BLaER1 treated with 17β-estradiol and CSF1 and Interleukin-3, amounts not matched to agents 10 nM and 100 nM (cell line): ENCODE measurements at regions not wholly inside any gene's neighbourhood (a gene's known extent, or its start where the extent isn't known, plus 50 kb on each side); places are given as distances from the start of the nearest gene placed in this dataset.
A peak's percentile ranks its signal among the peaks of the same experiment; 100 is the strongest.

Experiments used
- H3K27ac ChIP-seq, 11 experiments: shearing (Covaris generic); formaldehyde crosslinking; 2 replicates each; pipeline ENCODE4 v1.8.1; 2022
- H3K27me3 ChIP-seq, 11 experiments: shearing (Covaris generic); formaldehyde crosslinking; 2 replicates each; pipeline ENCODE4 v1.8.1; 2022
- H3K36me3 ChIP-seq, 11 experiments: shearing (Covaris generic); formaldehyde crosslinking; 2 replicates each; pipeline ENCODE4 v1.8.1; 2022
- H3K4me1 ChIP-seq, 10 experiments: shearing (Covaris generic); formaldehyde crosslinking; 2 replicates each; pipeline ENCODE4 v1.8.1; 2022
- H3K4me2 ChIP-seq, 11 experiments: shearing (Covaris generic); formaldehyde crosslinking; 2 replicates each; pipeline ENCODE4 v1.8.1; 2022
- H3K4me3 ChIP-seq, 10 experiments: shearing (Covaris generic); formaldehyde crosslinking; 2 replicates each; pipeline ENCODE4 v1.8.1; 2022
- H3K9ac ChIP-seq, 11 experiments: shearing (Covaris generic); formaldehyde crosslinking; 2 replicates each; pipeline ENCODE4 v1.8.1; 2022
- H3K9me3 ChIP-seq, 11 experiments: shearing (Covaris generic); formaldehyde crosslinking; replicated peaks in 1 of 11; 2 replicates each; pipeline ENCODE4 v1.8.1; 2022
- H4K20me1 ChIP-seq, 11 experiments: shearing (Covaris generic); formaldehyde crosslinking; 2 replicates each; pipeline ENCODE4 v1.8.1; 2022
- Cebpa-rat ChIP-seq, 11 experiments: shearing (Covaris generic); IDR thresholded peaks; 2 replicates each; pipeline ENCODE4 v1.8.1; 2022

GRCh38 chr5:38728029-38728428 lies 117.8 kb upstream of the OSMR start:
- H4K20me1 ChIP-seq: no peaks in the 10 kb centered on the region
- H3K9me3 ChIP-seq: no peaks in the 10 kb centered on the region
- H3K4me2 ChIP-seq: no peak overlapping the region
- TF ChIP-seq Cebpa-rat (IDR thresholded peaks at IDR 0.05): no peak
- H3K36me3 ChIP-seq: no peaks in the 10 kb centered on the region
- no peaks in the 10 kb centered on the region for H3K27me3 ChIP-seq
- H3K4me3 ChIP-seq: no peak overlapping the region
- no peak overlapping the region for H3K9ac ChIP-seq
- no peaks in the 10 kb centered on the region for H3K4me1 ChIP-seq
- H3K27ac ChIP-seq: no peak overlapping the region

DNA sequence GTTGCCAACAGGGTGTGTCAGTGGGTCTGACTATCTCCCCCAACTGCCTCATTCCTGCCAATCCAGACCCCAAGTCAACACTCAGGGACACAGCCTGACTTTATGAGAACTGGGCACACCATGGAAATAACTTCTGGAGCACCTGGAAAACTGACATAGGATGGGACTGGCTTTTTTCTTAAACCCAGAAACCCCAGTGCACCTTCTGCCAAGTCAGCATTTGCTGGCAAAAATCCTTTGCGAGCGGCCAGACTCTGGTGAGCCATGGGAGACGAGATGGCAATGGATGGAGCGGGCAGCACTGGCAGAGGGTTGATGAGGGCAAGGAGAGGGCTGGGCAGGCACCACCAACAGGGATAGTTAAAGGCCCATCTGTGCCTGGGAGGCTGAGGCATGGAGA lies 114.4 kb upstream of the OSMR start:
- no peaks in the 10 kb centered on the region for H3K36me3 ChIP-seq
- H3K9ac ChIP-seq: no peak overlapping the region
- H4K20me1 ChIP-seq: no peaks in the 10 kb centered on the region
- no peaks in the 10 kb centered on the region for H3K27me3 ChIP-seq
- no peak overlapping the region for H3K4me3 ChIP-seq
- no peak overlapping the region for H3K4me2 ChIP-seq
- no peaks in the 10 kb centered on the region for H3K9me3 ChIP-seq
- no peaks in the 10 kb centered on the region for H3K4me1 ChIP-seq
- TF ChIP-seq Cebpa-rat (IDR thresholded peaks at IDR 0.05): no peak
- H3K27ac ChIP-seq: no peak overlapping the region

DNA sequence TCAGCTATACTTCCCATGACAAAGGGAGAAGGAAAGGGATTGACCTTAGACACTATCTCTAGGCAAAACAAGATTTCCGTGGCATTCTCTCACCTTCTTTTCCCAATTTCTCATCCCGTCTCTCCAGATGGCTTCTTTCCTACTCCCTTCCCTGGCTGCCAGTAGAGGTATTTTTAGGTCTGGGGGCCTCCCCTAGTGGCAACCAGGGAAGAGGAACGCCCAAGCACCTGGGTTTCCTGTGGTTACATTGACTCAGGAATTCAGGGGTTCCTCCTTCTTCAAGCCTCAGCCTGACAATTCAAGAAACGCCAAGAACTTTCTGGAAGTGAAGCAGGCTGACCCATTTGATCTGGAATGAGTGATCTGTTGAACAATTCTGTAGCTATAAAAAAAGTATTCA lies 111.5 kb upstream of the OSMR start:
- no peak overlapping the region for H3K4me3 ChIP-seq
- H3K4me1 ChIP-seq: peaks cover 0 to 4% (median 0%) of the 10 kb centered on the region in 10 experiments; a peak in 2 of 20 replicates
- H3K9me3 ChIP-seq: no peaks in the 10 kb centered on the region; a peak in 1 of 22 replicates
- H3K27me3 ChIP-seq: no peaks in the 10 kb centered on the region
- no peak overlapping the region for H3K4me2 ChIP-seq
- no peak overlapping the region for H3K27ac ChIP-seq
- H3K9ac ChIP-seq: no peak overlapping the region
- no peaks in the 10 kb centered on the region for H4K20me1 ChIP-seq
- TF ChIP-seq Cebpa-rat (IDR thresholded peaks at IDR 0.05): no peak
- H3K36me3 ChIP-seq: no peaks in the 10 kb centered on the region

GRCh38 chr5:38736089-38736488 lies 109.7 kb upstream of the OSMR start:
- no peak overlapping the region for H3K27ac ChIP-seq
- H3K36me3 ChIP-seq: no peaks in the 10 kb centered on the region
- no peaks in the 10 kb centered on the region for H4K20me1 ChIP-seq
- no peak for TF ChIP-seq Cebpa-rat (IDR thresholded peaks at IDR 0.05)
- H3K4me3 ChIP-seq: no peak overlapping the region
- peaks cover 0 to 9% (median 0%) of the 10 kb centered on the region in 10 experiments; a peak in 2 of 20 replicates for H3K4me1 ChIP-seq
- H3K9ac ChIP-seq: no peak overlapping the region
- H3K4me2 ChIP-seq: no peak overlapping the region
- no peaks in the 10 kb centered on the region; a peak in 1 of 22 replicates for H3K9me3 ChIP-seq
- H3K27me3 ChIP-seq: no peaks in the 10 kb centered on the region

DNA sequence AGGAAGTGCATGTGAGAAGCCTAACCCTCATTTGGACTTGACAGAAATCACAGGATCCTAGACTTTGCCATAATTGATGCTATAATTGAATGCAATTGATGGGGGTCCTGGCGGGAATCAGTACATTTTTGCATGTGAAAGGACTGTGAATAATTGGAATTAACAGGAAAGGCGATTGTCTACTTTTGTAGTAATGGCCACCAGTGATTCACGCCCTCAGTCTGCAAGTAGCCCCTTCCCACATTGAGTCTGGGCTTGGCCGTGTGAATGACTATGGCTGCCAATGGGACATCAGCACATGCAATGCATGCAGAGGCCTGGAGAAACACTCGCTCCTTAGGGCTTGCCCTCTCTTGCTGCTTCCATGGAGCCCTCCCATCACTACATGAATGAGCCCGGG lies 107.8 kb upstream of the OSMR start:
- no peak overlapping the region for H3K9ac ChIP-seq
- TF ChIP-seq Cebpa-rat (IDR thresholded peaks at IDR 0.05): no peak
- H3K27ac ChIP-seq: no peak overlapping the region
- peaks cover 4 to 17% (median 12%) of the 10 kb centered on the region in 11 experiments; a peak in 21 of 22 replicates for H3K9me3 ChIP-seq
- H3K4me2 ChIP-seq: no peak overlapping the region
- H4K20me1 ChIP-seq: no peaks in the 10 kb centered on the region
- no peak overlapping the region for H3K4me3 ChIP-seq
- H3K27me3 ChIP-seq: no peaks in the 10 kb centered on the region
- H3K4me1 ChIP-seq: peaks cover 0 to 9% (median 0%) of the 10 kb centered on the region in 10 experiments; a peak in 2 of 20 replicates
- no peaks in the 10 kb centered on the region for H3K36me3 ChIP-seq

GRCh38 chr5:38739011-38739704 lies 106.7 kb upstream of the OSMR start:
- H3K4me2 ChIP-seq: no peak overlapping the region; a peak in 1 of 22 replicates
- H3K4me3 ChIP-seq: no peak overlapping the region
- peaks cover 15 to 29% (median 23%) of the 10 kb centered on the region in 11 experiments for H3K9me3 ChIP-seq
- no peaks in the 10 kb centered on the region for H3K36me3 ChIP-seq
- H3K4me1 ChIP-seq: peaks cover 0 to 9% (median 0%) of the 10 kb centered on the region in 10 experiments; a peak in 2 of 20 replicates
- H3K27me3 ChIP-seq: no peaks in the 10 kb centered on the region
- no peaks in the 10 kb centered on the region for H4K20me1 ChIP-seq
- H3K27ac ChIP-seq: no peak overlapping the region
- H3K9ac ChIP-seq: no peak overlapping the region
- no peak for TF ChIP-seq Cebpa-rat (IDR thresholded peaks at IDR 0.05)

DNA sequence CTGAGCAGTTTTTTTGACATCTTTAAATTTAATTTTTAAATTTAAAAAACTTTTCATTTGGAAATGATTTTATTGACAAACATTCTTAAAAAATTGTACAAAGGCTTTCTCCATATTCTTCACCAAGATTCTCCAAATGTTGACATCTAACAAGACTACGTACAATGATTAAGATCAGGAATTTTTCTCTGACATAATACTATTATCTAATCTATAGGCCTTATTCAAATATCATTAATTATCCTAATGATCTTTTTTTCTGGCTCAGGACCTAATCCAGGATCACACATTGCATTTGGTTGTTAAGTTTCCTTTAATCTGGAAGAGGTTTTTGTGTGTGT lies 106.1 kb upstream of the OSMR start:
- no peak for TF ChIP-seq Cebpa-rat (IDR thresholded peaks at IDR 0.05)
- Histone ChIP-seq H3K27me3 (no peaks in the 10 kb centered on the region), H4K20me1 (no peaks in the 10 kb centered on the region), H3K9ac (no peak overlapping the region), H3K9me3 (peaks cover 17 to 34% (median 26%) of the 10 kb centered on the region in 11 experiments), H3K4me1 (peaks cover 0 to 9% (median 0%) of the 10 kb centered on the region in 10 experiments; a peak in 2 of 20 replicates), H3K36me3 (no peaks in the 10 kb centered on the region), H3K4me3 (no peak overlapping the region), H3K27ac (no peak overlapping the region), H3K4me2 (no peak overlapping the region; a peak in 1 of 22 replicates)

- peak overlapping the region in 1 of 11 experiments; percentile 11; a peak in 1 of 22 replicates for H3K4me2 ChIP-seq
- H3K27me3 ChIP-seq: no peaks in the 10 kb centered on the region
- peaks cover 0 to 9% (median 0%) of the 10 kb centered on the region in 10 experiments; a peak in 2 of 20 replicates for H3K4me1 ChIP-seq
- H3K27ac ChIP-seq: no peak overlapping the region
- TF ChIP-seq Cebpa-rat (IDR thresholded peaks at IDR 0.05): no peak
- no peaks in the 10 kb centered on the region for H3K36me3 ChIP-seq
- H3K4me3 ChIP-seq: no peak overlapping the region
- peaks cover 17 to 36% (median 26%) of the 10 kb centered on the region in 11 experiments for H3K9me3 ChIP-seq
- H4K20me1 ChIP-seq: no peaks in the 10 kb centered on the region
- H3K9ac ChIP-seq: no peak overlapping the region
Measured at GRCh38 chr5:38742821-38743220, 103.0 kb upstream of the OSMR start.

- peaks cover 0 to 9% (median 0%) of the 10 kb centered on the region in 10 experiments; a peak in 2 of 20 replicates for H3K4me1 ChIP-seq
- no peak overlapping the region for H3K9ac ChIP-seq
- no peaks in the 10 kb centered on the region for H3K36me3 ChIP-seq
- H3K9me3 ChIP-seq: peaks cover 17 to 36% (median 26%) of the 10 kb centered on the region in 11 experiments
- no peak overlapping the region for H3K4me3 ChIP-seq
- no peak for TF ChIP-seq Cebpa-rat (IDR thresholded peaks at IDR 0.05)
- no peak overlapping the region for H3K4me2 ChIP-seq
- H3K27me3 ChIP-seq: no peaks in the 10 kb centered on the region
- no peaks in the 10 kb centered on the region for H4K20me1 ChIP-seq
- H3K27ac ChIP-seq: no peak overlapping the region
Measured at GRCh38 chr5:38743562-38743961, 102.2 kb upstream of the OSMR start.
